Nephron (organoid): ENCODE measurements at regions not wholly inside any gene's neighbourhood (a gene's known extent, or its start where the extent isn't known, plus 50 kb on each side); places are given as distances from the start of the nearest gene placed in this dataset.
A peak's percentile ranks its signal among the peaks of the same experiment; 100 is the strongest.
"Not testable (repeated sequence)": the region's sequence is repeated elsewhere in the genome, so short reads cannot be mapped to it uniquely, and the experiment has no call there.

Experiments used
- H3K27ac Mint-ChIP-seq, 3 experiments: 2 replicates each; pipeline ENCODE4 v1.8.0; 2020; ENCODE audit warnings: mixed read lengths in 3 of 3, mild to moderate bottlenecking in 2 of 3, moderate library complexity in 1 of 3
- H3K27me3 Mint-ChIP-seq: 2 replicates; pipeline ENCODE4 v1.8.0; 2021; ENCODE audit warnings: low read depth, mild to moderate bottlenecking, moderate library complexity, mixed read lengths
- H3K36me3 Mint-ChIP-seq: 2 replicates; pipeline ENCODE4 v1.8.0; 2020; ENCODE audit warnings: low read depth, mixed read lengths
- H3K4me1 Mint-ChIP-seq: 2 replicates; pipeline ENCODE4 v1.8.0; 2020; ENCODE audit warnings: mixed read lengths
- H3K4me3 Mint-ChIP-seq, 3 experiments: 2 replicates each; pipeline ENCODE4 v1.8.0; 2020; ENCODE audit warnings: mild to moderate bottlenecking in 3 of 3, mixed read lengths in 3 of 3, moderate library complexity in 2 of 3
- H3K9me3 Mint-ChIP-seq: 2 replicates; pipeline ENCODE4 v1.8.0; 2020; ENCODE audit warnings: mixed read lengths
- TF ChIP-seq, protein P1 (sequence below), 3 experiments: fragments of 200-600 bp; sonication (generic); IDR thresholded peaks; one replicate each; pipeline ENCODE4 v1.5.0; 2021; ENCODE audit warnings: antibody characterized with exemption in 3 of 3; ENCODE audit not compliant: unreplicated experiment in 3 of 3

- Mint-ChIP-seq H3K4me3 (no peak overlapping the region), H3K36me3 (no peaks in the 10 kb centered on the region), H3K9me3 (peaks cover 8% of the 10 kb centered on the region), H3K4me1 (no peaks in the 10 kb centered on the region), H3K27me3 (no peaks in the 10 kb centered on the region), H3K27ac (no peak overlapping the region)
- TF ChIP-seq, protein P1, sequence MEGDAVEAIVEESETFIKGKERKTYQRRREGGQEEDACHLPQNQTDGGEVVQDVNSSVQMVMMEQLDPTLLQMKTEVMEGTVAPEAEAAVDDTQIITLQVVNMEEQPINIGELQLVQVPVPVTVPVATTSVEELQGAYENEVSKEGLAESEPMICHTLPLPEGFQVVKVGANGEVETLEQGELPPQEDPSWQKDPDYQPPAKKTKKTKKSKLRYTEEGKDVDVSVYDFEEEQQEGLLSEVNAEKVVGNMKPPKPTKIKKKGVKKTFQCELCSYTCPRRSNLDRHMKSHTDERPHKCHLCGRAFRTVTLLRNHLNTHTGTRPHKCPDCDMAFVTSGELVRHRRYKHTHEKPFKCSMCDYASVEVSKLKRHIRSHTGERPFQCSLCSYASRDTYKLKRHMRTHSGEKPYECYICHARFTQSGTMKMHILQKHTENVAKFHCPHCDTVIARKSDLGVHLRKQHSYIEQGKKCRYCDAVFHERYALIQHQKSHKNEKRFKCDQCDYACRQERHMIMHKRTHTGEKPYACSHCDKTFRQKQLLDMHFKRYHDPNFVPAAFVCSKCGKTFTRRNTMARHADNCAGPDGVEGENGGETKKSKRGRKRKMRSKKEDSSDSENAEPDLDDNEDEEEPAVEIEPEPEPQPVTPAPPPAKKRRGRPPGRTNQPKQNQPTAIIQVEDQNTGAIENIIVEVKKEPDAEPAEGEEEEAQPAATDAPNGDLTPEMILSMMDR (IDR thresholded peaks at IDR 0.05; ENCODE audit: unreplicated experiment in 3 of 3): no peak
Measured at GRCh38 chr12:63508543-63508942, 159.8 kb downstream of the DPY19L2 start.

DNA sequence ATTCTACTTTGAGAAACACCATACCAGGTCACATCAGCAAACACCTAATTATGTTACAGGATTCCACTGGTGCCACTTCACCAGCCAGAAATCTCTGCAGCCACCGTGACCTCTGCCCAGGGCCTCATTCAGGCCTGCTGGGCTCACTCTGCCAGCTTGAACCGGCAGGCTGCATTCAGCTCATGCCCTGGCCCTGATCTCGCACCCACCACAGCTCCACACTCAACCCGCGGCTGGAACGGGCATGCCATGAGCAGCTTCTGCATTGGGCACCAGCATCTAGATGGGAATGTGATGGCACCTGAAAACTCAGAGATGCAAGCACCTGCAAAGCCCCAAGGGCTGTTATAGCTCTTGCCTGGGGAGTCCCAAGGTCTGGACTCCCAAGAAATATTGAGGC lies 168.7 kb downstream of the DPY19L2 start:
- Mint-ChIP-seq H3K4me3 (no peak overlapping the region), H3K4me1 (no peaks in the 10 kb centered on the region), H3K36me3 (no peaks in the 10 kb centered on the region), H3K27me3 (no peaks in the 10 kb centered on the region), H3K9me3 (no peaks in the 10 kb centered on the region), H3K27ac (no peak overlapping the region)
- TF ChIP-seq, protein P1 (IDR thresholded peaks at IDR 0.05; ENCODE audit: unreplicated experiment in 3 of 3): no peak

GRCh38 chr12:63498239-63498638 lies 170.1 kb downstream of the DPY19L2 start:
- H3K4me3 Mint-ChIP-seq: no peak overlapping the region
- H3K27me3 Mint-ChIP-seq: no peaks in the 10 kb centered on the region
- H3K9me3 Mint-ChIP-seq: no peaks in the 10 kb centered on the region
- no peak overlapping the region for H3K27ac Mint-ChIP-seq
- TF ChIP-seq, protein P1 (IDR thresholded peaks at IDR 0.05; ENCODE audit: unreplicated experiment in 3 of 3): no peak
- H3K36me3 Mint-ChIP-seq: no peaks in the 10 kb centered on the region
- no peaks in the 10 kb centered on the region for H3K4me1 Mint-ChIP-seq

DNA sequence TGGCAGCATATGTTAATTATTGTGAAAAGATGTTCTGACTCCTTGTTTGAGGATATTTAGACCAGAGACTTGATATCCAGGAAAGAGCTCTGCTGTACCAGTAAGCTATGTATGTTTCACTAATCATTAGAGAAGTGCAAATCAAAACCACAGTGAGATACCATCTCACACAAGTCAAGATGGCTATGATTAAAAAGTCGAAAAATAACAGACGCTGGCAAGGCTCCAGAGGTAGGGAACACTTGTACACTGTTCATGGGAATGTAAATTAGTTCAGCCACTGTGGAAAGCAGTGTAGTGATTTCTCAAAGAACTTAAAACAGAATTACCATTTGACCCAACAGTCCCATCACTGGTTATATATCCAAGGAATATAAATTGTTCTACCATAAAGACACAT lies 171.6 kb downstream of the DPY19L2 start:
- Mint-ChIP-seq H3K27ac (peak overlapping the region in 2 of 3 experiments; percentile 18 to 60), H3K27me3 (no peaks in the 10 kb centered on the region), H3K4me1 (no peaks in the 10 kb centered on the region), H3K36me3 (no peaks in the 10 kb centered on the region), H3K9me3 (no peaks in the 10 kb centered on the region), H3K4me3 (no peak overlapping the region)
- TF ChIP-seq, protein P1 (IDR thresholded peaks at IDR 0.05; ENCODE audit: unreplicated experiment in 3 of 3): no peak

DNA sequence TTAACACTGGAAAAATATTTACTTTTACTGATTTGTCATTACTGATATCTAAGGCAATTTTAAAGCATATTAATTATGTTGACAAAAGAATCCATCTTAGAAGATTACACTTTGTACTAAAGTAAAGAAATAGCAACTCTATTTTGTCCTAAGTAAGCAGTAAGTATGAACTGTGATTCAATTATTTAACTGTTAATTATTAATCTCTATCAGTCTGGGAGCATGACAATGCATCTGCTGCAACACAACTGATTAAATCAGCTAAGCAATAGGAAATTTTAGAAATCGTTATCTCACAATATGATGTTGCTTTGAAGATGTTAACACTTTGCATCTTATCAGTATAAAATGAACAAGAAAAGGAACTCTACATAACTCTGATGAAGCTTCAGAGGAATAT lies 172.3 kb downstream of the DPY19L2 start:
- no peaks in the 10 kb centered on the region for H3K27me3 Mint-ChIP-seq
- TF ChIP-seq, protein P1 (IDR thresholded peaks at IDR 0.05; ENCODE audit: unreplicated experiment in 3 of 3): no peak

GRCh38 chr12:63493357-63493756 lies 174.9 kb downstream of the DPY19L2 start:
- H3K27ac Mint-ChIP-seq, H3K36me3 Mint-ChIP-seq, H3K4me1 Mint-ChIP-seq, H3K27me3 Mint-ChIP-seq, H3K4me3 Mint-ChIP-seq: not testable (repeated sequence)
- H3K9me3 Mint-ChIP-seq: peaks cover 10% of the 10 kb centered on the region

More for the DNA sequence above, 172.3 kb downstream of the DPY19L2 start:
- peak overlapping the region in 2 of 3 experiments; percentile 18 to 60 for H3K27ac Mint-ChIP-seq
- H3K36me3 Mint-ChIP-seq: no peaks in the 10 kb centered on the region
- H3K4me3 Mint-ChIP-seq: no peak overlapping the region
- H3K4me1 Mint-ChIP-seq: no peaks in the 10 kb centered on the region
- H3K9me3 Mint-ChIP-seq: peaks cover 2% of the 10 kb centered on the region
